Spleen (tissue), 7 donors: ENCODE measurements at regions not wholly inside any gene's neighbourhood (a gene's known extent, or its start where the extent isn't known, plus 50 kb on each side); places are given as distances from the start of the nearest gene placed in this dataset.

Experiments used
- CTCF ChIP-seq, 11 experiments: fragments of 200-600 bp in 7 of 11; fragments of 450-650 bp in 4 of 11; sonication (generic) in 4 of 11; IDR thresholded peaks in 8 of 11; conservative IDR thresholded peaks in 3 of 11; 1 replicate in 7 of 11; 2 replicates in 4 of 11; pipeline versions ENCODE4 v1.4.0 to v1.8.0; 2016 to 2021; ENCODE audit warnings: antibody characterized with exemption in 11 of 11, inconsistent platforms in 4 of 11, mild to moderate bottlenecking in 1 of 11
- POLR2A ChIP-seq, 3 donors: fragments of 450-650 bp; IDR thresholded peaks; one replicate each; pipeline ENCODE4 v1.5.1; 2017; ENCODE audit warnings: antibody characterized with exemption in 3 of 3, mild to moderate bottlenecking in 1 of 3
- donor health status: DM: no; HTN: no; CAD: no; lungs with moderate emphysema.
- donor health status: DM: no; HTN: no; CAD: no.
- donor health status: DM: no; HTN: no; CAD: no.

GRCh38 chr11:81380395-81380794, 1353.3 kb downstream of the FAM181B start:
- TF ChIP-seq POLR2A (IDR thresholded peaks at IDR 0.05) (no peak), CTCF (IDR thresholded peaks at IDR 0.05 in 8 of 11, conservative IDR thresholded peaks at IDR 0.05 in 3 of 11) (no peak)
